GM18517 (cell line): ENCODE measurements at regions not wholly inside any gene's neighbourhood (a gene's known extent, or its start where the extent isn't known, plus 50 kb on each side); places are given as distances from the start of the nearest gene placed in this dataset.

Source experiments
- ATAC-seq: cut with Tn5 transposase; IDR thresholded peaks from one replicate; pipeline ENCODE4 v1.9.1; 2021; ENCODE audit warnings: mild to moderate bottlenecking, moderate library complexity; ENCODE audit not compliant: unreplicated experiment

- ATAC-seq, result no peak
Measured at GRCh38 chr1:181417915-181418314, 65.4 kb upstream of the CACNA1E start.

GRCh38 chr1:181423301-181423918 is 59.9 kb upstream of the CACNA1E start:
- peak; percentile 58 for ATAC-seq

GRCh38 chr1:181424786-181425403 is 58.4 kb upstream of the CACNA1E start:
- ATAC-seq, result no peak

- no peak for ATAC-seq
Measured at GRCh38 chr1:181425566-181425965, 57.8 kb upstream of the CACNA1E start.

- no peak for ATAC-seq
Measured at GRCh38 chr1:181429462-181429861, 53.9 kb upstream of the CACNA1E start.

- peak; percentile 59 for ATAC-seq
Measured at GRCh38 chr1:181430015-181430885, 53.1 kb upstream of the CACNA1E start.
